ES-I3 (cell line): ENCODE measurements at regions not wholly inside any gene's neighbourhood (a gene's known extent, or its start where the extent isn't known, plus 50 kb on each side); places are given as distances from the start of the nearest gene placed in this dataset.
"Not testable (repeated sequence)": the region's sequence is repeated elsewhere in the genome, so short reads cannot be mapped to it uniquely, and the experiment has no call there.

Experiments used
- H3K36me3 ChIP-seq: 2 replicates; pipeline ENCODE4 v1.6.1; 2013; ENCODE audit warnings: mild to moderate bottlenecking, low read length, control low read depth, moderate library complexity; ENCODE audit not compliant: insufficient read depth
- H3K4me1 ChIP-seq: 2 replicates; pipeline ENCODE4 v1.6.1; 2013; ENCODE audit warnings: mild to moderate bottlenecking, control low read depth, low read length; ENCODE audit not compliant: insufficient read depth
- H3K9ac ChIP-seq: 2 replicates; pipeline ENCODE4 v1.6.1; 2013; ENCODE audit warnings: low read depth, mild to moderate bottlenecking, low read length, moderate library complexity
- H3K9me3 ChIP-seq: 2 replicates; pipeline ENCODE4 v1.6.1; 2013; ENCODE audit warnings: mild to moderate bottlenecking, low read length, moderate library complexity; ENCODE audit not compliant: control insufficient read depth, insufficient read depth

DNA sequence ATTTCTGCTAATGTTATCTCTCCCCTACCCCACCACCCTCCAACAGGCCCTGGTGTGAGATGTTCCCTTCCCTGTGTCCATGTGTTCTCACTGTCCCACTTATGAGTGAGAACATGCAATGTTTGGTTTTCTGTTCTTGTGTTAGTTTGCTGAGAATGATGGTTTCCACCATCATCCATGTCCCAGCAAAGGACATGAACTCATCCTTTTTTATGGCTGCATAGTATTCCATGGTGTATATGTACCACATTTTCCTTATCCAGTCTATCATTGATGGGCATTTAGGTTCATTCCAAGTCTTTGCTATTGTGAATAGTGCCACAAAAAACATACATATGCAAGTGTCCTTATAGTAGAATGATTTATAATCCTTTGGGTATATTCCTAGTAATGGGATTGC lies 104.5 kb downstream of the ZNF33B start:
- H3K9ac ChIP-seq, H3K36me3 ChIP-seq, H3K4me1 ChIP-seq, H3K9me3 ChIP-seq: not testable (repeated sequence)

DNA sequence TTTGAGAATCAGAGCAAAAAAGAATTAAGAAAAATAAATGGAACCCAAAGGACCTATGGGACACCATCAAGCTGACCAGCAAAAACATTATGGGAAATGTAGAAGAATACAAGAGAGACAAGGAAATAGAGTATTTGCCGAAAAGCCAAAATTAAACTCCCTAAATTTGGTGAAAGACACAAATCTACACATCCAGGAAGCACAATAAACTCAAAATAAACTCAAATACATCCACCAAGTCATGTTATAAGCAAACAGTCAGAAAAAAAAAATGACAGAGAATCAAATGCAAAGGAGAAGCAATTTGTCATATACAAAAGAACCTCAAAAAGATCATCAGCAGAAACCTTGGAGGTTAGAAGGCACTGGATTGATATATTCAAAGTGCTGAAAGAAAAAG lies 105.4 kb downstream of the ZNF33B start:
- Histone ChIP-seq H3K36me3 (no peaks in the 10 kb centered on the region), H3K9ac (no peak overlapping the region), H3K9me3 (peaks cover 4% of the 10 kb centered on the region), H3K4me1 (no peaks in the 10 kb centered on the region)

DNA sequence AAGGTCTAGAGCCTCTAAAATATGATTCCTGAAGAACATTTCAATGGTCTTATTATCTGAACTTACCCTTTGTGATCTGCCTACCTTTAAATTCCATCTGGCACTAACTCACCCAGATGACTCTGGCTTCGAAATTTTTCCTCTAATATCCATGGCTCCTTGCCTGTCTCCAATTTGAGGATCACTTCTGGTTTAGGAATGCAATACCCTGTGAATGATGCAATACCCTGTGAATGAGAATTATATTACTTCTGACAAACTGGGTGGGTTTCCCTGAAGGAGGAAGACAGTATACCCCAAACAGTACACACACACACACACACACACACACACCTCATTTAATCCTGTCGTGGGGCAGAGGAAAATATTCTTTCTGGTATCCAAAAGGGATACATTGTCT lies 115.3 kb downstream of the ZNF33B start:
- peaks cover 8% of the 10 kb centered on the region; the same call in 1 of the 2 replicates for H3K36me3 ChIP-seq
- no peak overlapping the region for H3K9ac ChIP-seq
- no peaks in the 10 kb centered on the region for H3K4me1 ChIP-seq
- H3K9me3 ChIP-seq: peaks cover 23% of the 10 kb centered on the region

DNA sequence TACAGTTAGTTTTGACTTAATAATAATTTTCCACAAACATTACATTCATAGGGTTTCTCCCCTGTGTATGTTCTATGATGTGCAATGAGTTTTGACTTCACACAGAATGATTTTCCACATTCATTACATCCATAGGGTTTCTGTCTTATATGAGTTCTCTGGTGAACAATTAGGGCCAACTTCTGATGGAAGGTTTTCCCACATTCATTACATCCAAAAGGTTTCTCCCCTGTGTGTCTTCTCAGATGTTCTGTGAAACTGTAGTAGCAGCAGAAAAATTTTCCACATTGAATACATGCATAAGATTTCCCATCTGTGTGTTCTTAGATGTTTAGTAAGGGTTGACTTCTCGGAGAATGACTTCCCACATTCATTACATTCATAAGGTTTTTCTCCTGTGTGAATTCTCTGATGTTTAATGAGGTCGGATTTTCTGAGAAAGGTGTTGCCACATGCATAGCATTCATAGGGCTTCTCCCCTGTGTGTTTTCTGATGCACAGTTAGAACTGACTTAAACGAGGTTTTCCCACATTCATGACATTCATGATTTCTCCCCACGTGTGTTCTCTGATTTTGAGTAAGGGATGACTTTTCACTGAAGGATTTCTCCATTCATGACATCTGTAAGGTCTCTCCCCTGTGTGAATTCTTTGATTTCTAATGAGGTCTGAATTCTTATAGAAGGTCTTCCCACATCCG lies 118.5 kb downstream of the ZNF33B start:
- H3K36me3 ChIP-seq: peaks cover 8% of the 10 kb centered on the region; the same call in 1 of the 2 replicates
- no peaks in the 10 kb centered on the region for H3K4me1 ChIP-seq
- H3K9me3 ChIP-seq: peaks cover 28% of the 10 kb centered on the region; the same call in 1 of the 2 replicates
- H3K9ac ChIP-seq: no peak overlapping the region

DNA sequence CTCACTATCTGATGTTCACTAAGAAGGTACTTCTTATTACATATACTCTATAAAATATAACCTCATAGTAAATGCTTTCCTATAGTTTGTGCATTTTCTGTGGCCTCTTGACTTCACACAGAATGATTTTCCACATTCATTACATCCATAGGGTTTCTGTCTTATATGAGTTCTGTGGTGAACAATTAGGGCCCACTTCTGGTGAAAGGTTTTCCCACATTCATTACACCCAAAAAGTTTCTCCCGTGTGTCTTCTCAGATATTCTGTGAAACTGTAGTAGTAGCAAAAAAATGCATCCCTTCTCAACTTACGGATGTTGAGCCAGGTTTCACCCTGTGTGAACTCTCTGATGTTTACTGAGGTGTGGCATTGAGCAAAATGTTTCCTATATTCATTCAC lies 119.3 kb downstream of the ZNF33B start:
- peaks cover 29% of the 10 kb centered on the region; the same call in 1 of the 2 replicates for H3K9me3 ChIP-seq

DNA sequence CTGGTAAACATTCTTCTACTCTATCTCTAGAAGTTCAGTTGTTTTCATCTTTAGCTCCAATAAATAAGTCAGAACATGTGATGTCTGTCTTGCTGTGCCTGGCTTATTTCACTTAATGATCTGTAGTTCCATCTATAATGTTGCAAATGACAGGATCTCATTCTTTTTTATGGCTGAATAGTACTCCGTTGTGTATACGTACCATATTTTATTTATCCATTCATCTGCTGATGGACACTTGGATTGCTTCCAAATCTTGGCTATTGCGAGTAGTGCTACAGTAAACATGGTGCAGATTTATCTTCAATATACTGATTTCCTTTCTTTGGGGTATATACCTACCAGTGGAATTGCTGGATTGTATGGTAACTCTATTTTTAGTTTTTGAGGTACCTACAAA lies 124.4 kb downstream of the ZNF33B start:
- Histone ChIP-seq H3K36me3 (no peaks in the 10 kb centered on the region), H3K9me3 (peaks cover 13% of the 10 kb centered on the region; the same call in 1 of the 2 replicates), H3K9ac (no peak overlapping the region), H3K4me1 (no peaks in the 10 kb centered on the region)

More for the DNA sequence above, 119.3 kb downstream of the ZNF33B start:
- no peak overlapping the region for H3K9ac ChIP-seq
- no peaks in the 10 kb centered on the region for H3K4me1 ChIP-seq
- H3K36me3 ChIP-seq: peaks cover 8% of the 10 kb centered on the region; the same call in 1 of the 2 replicates

DNA sequence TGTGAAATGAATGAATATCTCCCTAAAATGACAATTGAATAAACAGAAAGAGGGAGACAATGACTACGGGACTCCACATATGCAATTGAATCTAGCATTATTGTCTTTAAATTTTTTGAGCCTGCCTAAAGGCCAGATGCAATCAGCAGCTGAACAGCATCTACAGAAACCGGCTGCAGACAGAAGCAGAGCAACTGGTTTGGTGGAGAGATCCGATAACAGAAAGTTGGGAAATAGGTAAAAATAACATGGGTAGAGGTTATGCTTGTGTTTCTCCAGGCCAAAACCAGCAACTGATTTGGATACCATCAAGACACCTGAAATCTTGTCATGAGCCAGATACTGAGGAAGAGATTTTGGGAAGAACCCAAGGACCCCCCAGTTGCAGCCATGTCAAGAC lies 146.6 kb downstream of the ZNF33B start:
- H3K36me3 ChIP-seq: no peaks in the 10 kb centered on the region
- no peak overlapping the region for H3K9ac ChIP-seq
- no peaks in the 10 kb centered on the region for H3K9me3 ChIP-seq
- no peaks in the 10 kb centered on the region for H3K4me1 ChIP-seq

DNA sequence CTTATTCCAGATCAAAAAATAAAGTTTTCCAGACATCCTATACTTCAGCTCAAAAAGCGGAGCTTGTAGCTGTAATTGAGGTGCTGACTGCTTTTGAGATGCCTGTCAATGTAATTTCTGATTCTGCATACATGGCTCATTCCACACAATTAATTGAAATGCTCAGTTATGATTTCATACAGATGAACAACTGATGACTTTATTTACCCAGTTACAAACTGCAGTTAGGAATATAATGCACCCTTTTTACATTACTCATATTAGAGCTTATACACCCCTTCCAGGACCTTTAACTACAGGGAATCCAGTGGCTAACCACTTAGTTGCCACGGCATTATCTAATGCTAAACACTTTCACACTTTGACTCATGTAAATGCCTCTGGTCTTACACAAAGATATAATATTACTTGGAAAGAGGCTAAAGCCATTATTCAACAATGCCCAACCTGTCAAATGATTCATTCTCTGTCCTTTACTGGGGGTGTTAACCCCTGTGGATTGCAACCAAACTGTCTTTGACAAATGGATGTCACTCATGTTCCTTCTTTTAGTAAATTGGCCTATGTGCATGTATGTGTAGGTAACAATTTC lies 147.3 kb downstream of the ZNF33B start:
- H3K36me3 ChIP-seq: no peaks in the 10 kb centered on the region
- H3K9me3 ChIP-seq: no peaks in the 10 kb centered on the region
- H3K9ac ChIP-seq: no peak overlapping the region

DNA sequence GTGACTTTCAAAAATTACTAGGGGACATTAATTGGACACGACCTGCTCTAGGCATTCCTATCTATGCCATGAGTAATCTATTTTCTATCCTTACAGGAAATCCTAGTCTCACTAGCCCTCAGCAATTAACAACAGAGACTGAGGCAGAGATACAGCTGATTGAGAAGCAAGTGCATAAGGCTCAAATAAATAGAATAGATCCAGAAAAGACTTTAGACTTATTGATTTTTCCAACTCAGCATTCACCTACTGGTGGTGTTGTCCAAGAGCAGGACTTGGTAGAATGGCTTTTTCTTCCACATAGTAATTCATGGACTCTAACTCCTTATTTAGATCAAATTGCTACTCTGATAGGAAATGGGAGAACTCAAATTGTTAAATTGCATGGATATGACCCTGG lies 148.0 kb downstream of the ZNF33B start:
- no peaks in the 10 kb centered on the region for H3K4me1 ChIP-seq
- no peaks in the 10 kb centered on the region for H3K36me3 ChIP-seq
- no peak overlapping the region for H3K9ac ChIP-seq
- H3K9me3 ChIP-seq: no peaks in the 10 kb centered on the region

More for the DNA sequence above, 147.3 kb downstream of the ZNF33B start:
- no peaks in the 10 kb centered on the region for H3K4me1 ChIP-seq

DNA sequence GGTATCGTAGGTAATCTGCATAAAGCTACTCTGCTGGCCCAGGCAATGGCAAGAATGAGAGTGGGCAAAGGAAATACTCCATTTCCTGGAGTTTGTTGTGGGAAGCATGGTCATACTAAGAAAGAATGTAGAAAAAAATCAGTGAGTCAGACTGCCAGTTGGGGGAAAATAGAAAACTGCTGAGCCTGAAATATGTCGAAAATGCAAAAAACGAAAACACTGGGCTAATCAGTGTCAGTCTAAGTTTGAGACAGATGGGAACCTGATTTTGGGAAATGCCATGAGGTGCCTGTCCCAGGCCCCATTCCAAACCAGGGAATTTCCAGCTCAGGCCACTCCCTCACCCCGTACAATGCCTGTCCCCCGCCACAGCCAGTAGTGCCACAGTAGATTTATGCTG lies 150.0 kb downstream of the ZNF33B start:
- Histone ChIP-seq H3K9me3 (no peaks in the 10 kb centered on the region), H3K9ac (no peak overlapping the region)

DNA sequence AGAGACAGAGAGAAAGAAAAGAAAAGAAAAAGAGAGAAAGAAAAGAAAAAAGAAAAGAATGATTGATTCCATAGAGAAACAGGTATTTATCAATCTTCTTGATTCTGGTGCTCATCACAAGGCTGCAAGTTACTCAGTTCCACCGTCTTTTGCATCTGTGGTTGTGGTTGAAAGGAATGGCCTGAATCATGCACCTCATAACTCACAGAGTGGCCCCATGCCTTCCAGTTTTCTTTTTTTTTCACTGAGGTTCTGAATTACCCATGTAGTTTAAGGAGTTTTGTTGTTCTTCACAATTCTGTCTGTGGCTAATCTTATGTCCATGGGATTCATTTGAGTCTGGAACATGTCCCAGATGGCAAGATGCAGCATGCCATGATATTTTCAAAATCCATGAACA lies 156.0 kb downstream of the ZNF33B start:
- no peaks in the 10 kb centered on the region; the same call in 1 of the 2 replicates for H3K9me3 ChIP-seq
- no peaks in the 10 kb centered on the region; the same call in 1 of the 2 replicates for H3K36me3 ChIP-seq
- no peak overlapping the region for H3K9ac ChIP-seq
- H3K4me1 ChIP-seq: no peaks in the 10 kb centered on the region

More for the DNA sequence above, 150.0 kb downstream of the ZNF33B start:
- H3K36me3 ChIP-seq: no peaks in the 10 kb centered on the region; the same call in 1 of the 2 replicates
- H3K4me1 ChIP-seq: no peaks in the 10 kb centered on the region

DNA sequence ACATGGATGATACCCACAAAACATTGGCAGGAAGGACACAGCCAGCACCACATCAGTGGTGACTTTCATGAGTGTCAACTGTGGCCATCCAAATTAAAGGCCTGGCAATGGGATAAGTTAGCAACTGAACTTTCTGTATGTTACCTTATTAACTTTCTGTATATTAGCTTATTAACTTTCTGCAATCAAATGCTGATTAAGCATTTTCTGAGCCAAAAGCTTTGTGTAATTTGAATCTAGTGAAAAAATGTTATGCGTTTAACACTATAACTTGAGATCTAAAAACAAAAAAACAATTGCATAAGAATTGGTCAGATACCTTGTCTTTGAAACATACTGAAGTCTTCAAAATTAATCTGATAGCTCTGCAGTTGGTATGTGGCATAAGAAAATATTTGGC lies 159.3 kb downstream of the ZNF33B start:
- Histone ChIP-seq H3K4me1 (no peaks in the 10 kb centered on the region), H3K9ac (no peak overlapping the region), H3K9me3 (no peaks in the 10 kb centered on the region; the same call in 1 of the 2 replicates), H3K36me3 (no peaks in the 10 kb centered on the region)

DNA sequence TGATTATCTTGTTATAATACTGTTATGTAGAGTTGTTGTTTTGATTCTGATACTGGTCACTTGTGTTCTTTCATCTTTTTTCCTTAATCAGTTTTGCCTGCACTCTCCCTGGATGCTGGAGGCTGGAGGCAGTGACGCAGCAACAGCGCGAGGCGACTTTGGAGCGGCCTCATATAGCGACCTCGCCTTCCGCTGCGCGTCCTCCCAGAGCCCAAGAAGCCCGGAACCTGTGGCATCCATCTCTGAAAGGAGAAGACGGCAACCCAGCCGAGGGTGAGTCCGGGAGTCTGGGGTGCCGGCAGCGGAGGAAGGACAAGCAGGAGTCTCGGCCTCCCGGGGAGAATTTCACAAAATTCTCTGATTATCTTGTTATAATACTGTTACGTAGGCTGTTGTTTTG lies 161.2 kb downstream of the ZNF33B start:
- no peaks in the 10 kb centered on the region for H3K4me1 ChIP-seq
- no peaks in the 10 kb centered on the region; the same call in 1 of the 2 replicates for H3K9me3 ChIP-seq
- H3K9ac ChIP-seq: no peak overlapping the region; the same call in 1 of the 2 replicates
- H3K36me3 ChIP-seq: no peaks in the 10 kb centered on the region

DNA sequence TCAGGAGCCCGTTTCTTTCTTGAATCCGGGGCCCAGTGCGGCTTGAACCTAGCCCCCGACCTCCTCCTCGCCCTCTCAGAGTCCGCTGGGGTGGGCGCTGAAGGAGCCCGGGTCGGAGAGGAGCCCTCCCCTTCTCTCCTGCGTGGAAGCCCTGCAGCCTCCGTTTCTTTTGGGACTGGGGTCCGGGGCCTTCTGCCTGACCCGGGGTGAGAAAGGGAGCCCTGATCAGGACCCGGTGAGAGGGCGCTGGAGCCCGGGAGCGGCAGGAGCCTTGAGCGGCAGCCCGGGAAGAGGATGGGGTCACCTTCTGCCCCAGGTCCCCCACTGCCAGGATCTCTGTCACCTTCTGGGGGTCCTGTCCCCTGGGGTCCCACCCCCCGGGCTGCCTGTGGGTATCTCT lies 162.3 kb downstream of the ZNF33B start:
- H3K4me1 ChIP-seq: no peaks in the 10 kb centered on the region
- H3K36me3 ChIP-seq: no peaks in the 10 kb centered on the region
- H3K9me3 ChIP-seq: no peaks in the 10 kb centered on the region
- peak overlapping the region; percentile 54; the same call in 1 of the 2 replicates for H3K9ac ChIP-seq
